GM23248 (cell line): ENCODE measurements at regions not wholly inside any gene's neighbourhood (a gene's known extent, or its start where the extent isn't known, plus 50 kb on each side); places are given as distances from the start of the nearest gene placed in this dataset.

ENCODE experiments used
- EZH2 ChIP-seq: fragments of 200-600 bp; sonication (generic); IDR thresholded peaks from 2 replicates; pipeline ENCODE4 v1.6.1; 2018; ENCODE audit warnings: antibody characterized with exemption, mild to moderate bottlenecking; ENCODE audit not compliant: insufficient read depth, poor library complexity, severe bottlenecking
- EZH2phosphoT487 ChIP-seq: fragments of 200-600 bp; sonication (generic); IDR thresholded peaks from 2 replicates; pipeline ENCODE4 v1.6.1; 2018; ENCODE audit warnings: antibody characterized with exemption, moderate library complexity, mild to moderate bottlenecking, low read depth; ENCODE audit not compliant: insufficient read depth

DNA sequence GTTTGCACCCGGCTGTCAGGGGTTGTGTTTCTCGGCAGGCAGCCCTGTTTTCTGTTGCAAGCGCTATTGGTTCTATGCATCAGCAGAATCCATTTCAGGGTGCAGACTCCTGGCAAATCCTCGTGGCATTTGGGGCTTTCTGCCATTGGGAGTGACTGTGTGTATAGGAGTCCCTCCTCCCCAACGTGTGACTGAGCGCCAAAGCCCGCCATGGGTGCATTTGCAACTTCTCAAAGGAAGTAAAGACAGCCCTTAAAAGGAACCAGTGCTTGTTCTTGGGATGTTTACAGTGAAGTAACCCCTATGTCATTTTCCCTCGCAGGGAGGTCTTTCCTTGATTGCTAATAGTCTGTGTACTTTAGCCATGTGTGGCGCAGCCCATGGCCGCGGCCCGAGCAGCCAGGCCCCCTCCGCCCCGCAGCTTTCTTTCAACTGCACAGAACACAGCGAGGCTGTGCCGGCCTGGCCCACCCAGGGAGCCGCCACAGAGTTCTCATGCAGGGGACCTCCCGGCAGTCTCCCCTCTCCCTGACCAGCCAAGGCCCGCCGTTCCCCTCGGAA, 175.6 kb downstream of the HSD17B3 start:
- TF ChIP-seq EZH2phosphoT487 (no peak), EZH2 (no peak)
